Suprapubic skin (tissue), 4 donors: ENCODE measurements at regions not wholly inside any gene's neighbourhood (a gene's known extent, or its start where the extent isn't known, plus 50 kb on each side); places are given as distances from the start of the nearest gene placed in this dataset.

Source experiments
- DNase-seq, 2 donors: peaks; one replicate each; pipeline ENCODE4 v3.0.0-alpha.2; 2019; ENCODE audit warnings: low spot score in 2 of 2
- H3K27ac ChIP-seq: fragments of 200-600 bp; sonication (generic); one replicate; pipeline ENCODE4 v1.5.1; 2019
- H3K27me3 ChIP-seq: fragments of 200-600 bp; sonication (generic); one replicate; pipeline ENCODE4 v1.5.1; 2019
- H3K36me3 ChIP-seq: fragments of 200-600 bp; sonication (generic); one replicate; pipeline ENCODE4 v1.5.1; 2019
- H3K4me1 ChIP-seq: fragments of 200-600 bp; sonication (generic); one replicate; pipeline ENCODE4 v1.5.1; 2019
- H3K4me3 ChIP-seq: fragments of 200-600 bp; sonication (generic); one replicate; pipeline ENCODE4 v1.5.1; 2019; ENCODE audit warnings: mild to moderate bottlenecking
- H3K9me3 ChIP-seq: fragments of 200-600 bp; sonication (generic); one replicate; pipeline ENCODE4 v1.5.1; 2019
- CTCF ChIP-seq, 2 donors: fragments of 200-600 bp in 1 of 2; fragments of 450-650 bp in 1 of 2; sonication (generic) in 1 of 2; IDR thresholded peaks; one replicate each; pipeline ENCODE4 v1.5.1; 2016 to 2019; ENCODE audit warnings: antibody characterized with exemption in 2 of 2, mild to moderate bottlenecking in 1 of 2, moderate library complexity in 1 of 2
- EP300 ChIP-seq: sonication (generic); formaldehyde crosslinking; IDR thresholded peaks from one replicate; pipeline ENCODE4 v1.6.1; 2017; ENCODE audit warnings: antibody characterized with exemption
- POLR2A ChIP-seq, 2 donors: fragments of 450-650 bp; IDR thresholded peaks; one replicate each; pipeline ENCODE4 v1.6.1; 2017; ENCODE audit warnings: antibody characterized with exemption in 2 of 2, mild to moderate bottlenecking in 2 of 2, moderate library complexity in 2 of 2
- POLR2AphosphoS5 ChIP-seq, 3 donors: sonication (generic); formaldehyde crosslinking; IDR thresholded peaks; one replicate each; pipeline ENCODE4 v1.6.1; 2017; ENCODE audit warnings: antibody characterized with exemption in 3 of 3
- WGBS: methylation state at CpG from one replicate; pipeline ENCODE4 v1.1.5; 2018; 5-methylcytosine and 5-hydroxymethylcytosine counted together

GRCh38 chr16:5837007-5837670, 739.5 kb upstream of the EEF2KMT start:
- no peak for DNase-seq
- Histone ChIP-seq H3K4me3 (no peak overlapping the region), H3K27ac (no peak overlapping the region), H3K36me3 (no peaks in the 10 kb centered on the region), H3K9me3 (peaks cover 4% of the 10 kb centered on the region), H3K27me3 (no peaks in the 10 kb centered on the region), H3K4me1 (no peaks in the 10 kb centered on the region)
- WGBS: 62% methylated on average over 8 of the region's 8 CpGs
- TF ChIP-seq EP300 (no peak), CTCF (IDR thresholded peaks at IDR 0.05) (no peak), POLR2A (IDR thresholded peaks at IDR 0.05) (no peak), POLR2AphosphoS5 (IDR thresholded peaks at IDR 0.05) (no peak)

GRCh38 chr16:5835876-5836275, 738.3 kb upstream of the EEF2KMT start:
- Histone ChIP-seq H3K27ac (no peak overlapping the region), H3K9me3 (peaks cover 4% of the 10 kb centered on the region), H3K4me3 (no peak overlapping the region), H3K36me3 (no peaks in the 10 kb centered on the region), H3K27me3 (no peaks in the 10 kb centered on the region), H3K4me1 (no peaks in the 10 kb centered on the region)
- no peak for DNase-seq
- WGBS: 76% methylated on average over 8 of the region's 8 CpGs
- TF ChIP-seq EP300: no peak
- TF ChIP-seq POLR2AphosphoS5 (IDR thresholded peaks at IDR 0.05): no peak
- no peak for TF ChIP-seq POLR2A (IDR thresholded peaks at IDR 0.05)
- no peak for TF ChIP-seq CTCF (IDR thresholded peaks at IDR 0.05)

- H3K27me3 ChIP-seq: no peaks in the 10 kb centered on the region
- no peaks in the 10 kb centered on the region for H3K36me3 ChIP-seq
- no peak for TF ChIP-seq POLR2AphosphoS5 (IDR thresholded peaks at IDR 0.05)
- no peak for TF ChIP-seq EP300
- no peak for TF ChIP-seq POLR2A (IDR thresholded peaks at IDR 0.05)
- TF ChIP-seq CTCF (IDR thresholded peaks at IDR 0.05): no peak
- H3K4me3 ChIP-seq: no peak overlapping the region
- no peak for DNase-seq
- H3K9me3 ChIP-seq: peaks cover 3% of the 10 kb centered on the region
- H3K27ac ChIP-seq: no peak overlapping the region
- no peaks in the 10 kb centered on the region for H3K4me1 ChIP-seq
- WGBS: 82% methylated on average over 1 of the region's 1 CpG
These were observed 728.7 kb upstream of the EEF2KMT start for GRCh38 chr16:5826332-5826731.

GRCh38 chr16:5820472-5820871, 722.9 kb upstream of the EEF2KMT start:
- Histone ChIP-seq H3K27ac (no peak overlapping the region), H3K4me1 (no peaks in the 10 kb centered on the region), H3K9me3 (no peaks in the 10 kb centered on the region), H3K4me3 (no peak overlapping the region), H3K27me3 (no peaks in the 10 kb centered on the region), H3K36me3 (no peaks in the 10 kb centered on the region)
- TF ChIP-seq POLR2A (IDR thresholded peaks at IDR 0.05): no peak
- no peak for TF ChIP-seq CTCF (IDR thresholded peaks at IDR 0.05)
- no peak for TF ChIP-seq EP300
- no peak for TF ChIP-seq POLR2AphosphoS5 (IDR thresholded peaks at IDR 0.05)
- 77% methylated on average over 13 of the region's 13 CpGs for WGBS
- no peak for DNase-seq

- H3K27me3 ChIP-seq: no peaks in the 10 kb centered on the region
- no peaks in the 10 kb centered on the region for H3K36me3 ChIP-seq
- no peak overlapping the region for H3K4me3 ChIP-seq
- no peaks in the 10 kb centered on the region for H3K9me3 ChIP-seq
- WGBS: 76% methylated on average over 5 of the region's 6 CpGs
- H3K27ac ChIP-seq: no peak overlapping the region
- DNase-seq: no peak
- TF ChIP-seq POLR2A (IDR thresholded peaks at IDR 0.05): no peak
- TF ChIP-seq CTCF (IDR thresholded peaks at IDR 0.05): no peak
- no peak for TF ChIP-seq EP300
- no peak for TF ChIP-seq POLR2AphosphoS5 (IDR thresholded peaks at IDR 0.05)
- no peaks in the 10 kb centered on the region for H3K4me1 ChIP-seq
These were observed 718.1 kb upstream of the EEF2KMT start for GRCh38 chr16:5815570-5816237.
